Liver (tissue), 3 donors: ENCODE measurements at regions not wholly inside any gene's neighbourhood (a gene's known extent, or its start where the extent isn't known, plus 50 kb on each side); places are given as distances from the start of the nearest gene placed in this dataset.

Source experiments
- JUND ChIP-seq, 2 donors: IDR thresholded peaks; 2 replicates each; pipeline ENCODE4 v1.6.1; 2016; ENCODE audit warnings: antibody characterized with exemption in 2 of 2
- RAD21 ChIP-seq, 2 donors: IDR thresholded peaks; 2 replicates each; pipeline ENCODE4 v1.6.1; 2016; ENCODE audit warnings: antibody characterized with exemption in 2 of 2, mild to moderate bottlenecking in 2 of 2
- YY1 ChIP-seq: IDR thresholded peaks from 2 replicates; pipeline ENCODE4 v1.6.1; 2016; ENCODE audit warnings: antibody characterized with exemption, mild to moderate bottlenecking
- TF ChIP-seq, protein P1 (sequence below): fragments of 150-350 bp; IDR thresholded peaks from 2 replicates; pipeline ENCODE4 v1.5.1; 2017; ENCODE audit warnings: improper control_type of control experiment, low read depth, low read length; ENCODE audit not compliant: missing input control
- TF ChIP-seq, protein P2 (sequence below): IDR thresholded peaks from 2 replicates; pipeline ENCODE4 v1.6.1; 2016; ENCODE audit warnings: antibody characterized with exemption
- TF ChIP-seq, protein P3 (sequence below): IDR thresholded peaks from 2 replicates; pipeline ENCODE4 v1.6.1; 2016; ENCODE audit warnings: antibody characterized with exemption, mild to moderate bottlenecking
- donor health status: healthy.
- donor health status: healthy.

DNA sequence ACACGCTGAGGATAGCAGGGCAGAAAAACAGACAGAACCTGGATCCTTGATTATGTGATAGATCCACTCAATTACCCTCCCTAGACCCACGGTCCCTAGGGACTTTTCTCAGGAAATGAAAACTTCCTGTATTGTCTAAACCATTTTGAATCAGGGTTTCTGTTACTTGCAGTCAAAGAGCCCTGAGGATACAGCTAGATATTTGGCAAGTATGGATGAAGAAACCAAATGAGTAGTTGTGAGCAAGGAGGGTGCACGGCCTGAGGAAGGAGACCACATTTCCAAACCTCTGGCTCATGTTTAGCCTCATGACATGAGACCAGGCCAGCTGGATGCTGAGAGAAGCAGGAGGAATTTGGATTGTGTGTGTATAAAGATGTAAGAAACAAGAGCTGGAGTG lies 91.6 kb downstream of the MRPL14 start:
- TF ChIP-seq, protein P1, sequence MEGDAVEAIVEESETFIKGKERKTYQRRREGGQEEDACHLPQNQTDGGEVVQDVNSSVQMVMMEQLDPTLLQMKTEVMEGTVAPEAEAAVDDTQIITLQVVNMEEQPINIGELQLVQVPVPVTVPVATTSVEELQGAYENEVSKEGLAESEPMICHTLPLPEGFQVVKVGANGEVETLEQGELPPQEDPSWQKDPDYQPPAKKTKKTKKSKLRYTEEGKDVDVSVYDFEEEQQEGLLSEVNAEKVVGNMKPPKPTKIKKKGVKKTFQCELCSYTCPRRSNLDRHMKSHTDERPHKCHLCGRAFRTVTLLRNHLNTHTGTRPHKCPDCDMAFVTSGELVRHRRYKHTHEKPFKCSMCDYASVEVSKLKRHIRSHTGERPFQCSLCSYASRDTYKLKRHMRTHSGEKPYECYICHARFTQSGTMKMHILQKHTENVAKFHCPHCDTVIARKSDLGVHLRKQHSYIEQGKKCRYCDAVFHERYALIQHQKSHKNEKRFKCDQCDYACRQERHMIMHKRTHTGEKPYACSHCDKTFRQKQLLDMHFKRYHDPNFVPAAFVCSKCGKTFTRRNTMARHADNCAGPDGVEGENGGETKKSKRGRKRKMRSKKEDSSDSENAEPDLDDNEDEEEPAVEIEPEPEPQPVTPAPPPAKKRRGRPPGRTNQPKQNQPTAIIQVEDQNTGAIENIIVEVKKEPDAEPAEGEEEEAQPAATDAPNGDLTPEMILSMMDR = no peak
- TF ChIP-seq JUND (IDR thresholded peaks at IDR 0.05) (no peak), RAD21 (IDR thresholded peaks at IDR 0.05) (no peak), YY1 (no peak)
- TF ChIP-seq, protein P2, sequence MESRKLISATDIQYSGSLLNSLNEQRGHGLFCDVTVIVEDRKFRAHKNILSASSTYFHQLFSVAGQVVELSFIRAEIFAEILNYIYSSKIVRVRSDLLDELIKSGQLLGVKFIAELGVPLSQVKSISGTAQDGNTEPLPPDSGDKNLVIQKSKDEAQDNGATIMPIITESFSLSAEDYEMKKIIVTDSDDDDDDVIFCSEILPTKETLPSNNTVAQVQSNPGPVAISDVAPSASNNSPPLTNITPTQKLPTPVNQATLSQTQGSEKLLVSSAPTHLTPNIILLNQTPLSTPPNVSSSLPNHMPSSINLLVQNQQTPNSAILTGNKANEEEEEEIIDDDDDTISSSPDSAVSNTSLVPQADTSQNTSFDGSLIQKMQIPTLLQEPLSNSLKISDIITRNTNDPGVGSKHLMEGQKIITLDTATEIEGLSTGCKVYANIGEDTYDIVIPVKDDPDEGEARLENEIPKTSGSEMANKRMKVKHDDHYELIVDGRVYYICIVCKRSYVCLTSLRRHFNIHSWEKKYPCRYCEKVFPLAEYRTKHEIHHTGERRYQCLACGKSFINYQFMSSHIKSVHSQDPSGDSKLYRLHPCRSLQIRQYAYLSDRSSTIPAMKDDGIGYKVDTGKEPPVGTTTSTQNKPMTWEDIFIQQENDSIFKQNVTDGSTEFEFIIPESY = no peak
- TF ChIP-seq, protein P3, sequence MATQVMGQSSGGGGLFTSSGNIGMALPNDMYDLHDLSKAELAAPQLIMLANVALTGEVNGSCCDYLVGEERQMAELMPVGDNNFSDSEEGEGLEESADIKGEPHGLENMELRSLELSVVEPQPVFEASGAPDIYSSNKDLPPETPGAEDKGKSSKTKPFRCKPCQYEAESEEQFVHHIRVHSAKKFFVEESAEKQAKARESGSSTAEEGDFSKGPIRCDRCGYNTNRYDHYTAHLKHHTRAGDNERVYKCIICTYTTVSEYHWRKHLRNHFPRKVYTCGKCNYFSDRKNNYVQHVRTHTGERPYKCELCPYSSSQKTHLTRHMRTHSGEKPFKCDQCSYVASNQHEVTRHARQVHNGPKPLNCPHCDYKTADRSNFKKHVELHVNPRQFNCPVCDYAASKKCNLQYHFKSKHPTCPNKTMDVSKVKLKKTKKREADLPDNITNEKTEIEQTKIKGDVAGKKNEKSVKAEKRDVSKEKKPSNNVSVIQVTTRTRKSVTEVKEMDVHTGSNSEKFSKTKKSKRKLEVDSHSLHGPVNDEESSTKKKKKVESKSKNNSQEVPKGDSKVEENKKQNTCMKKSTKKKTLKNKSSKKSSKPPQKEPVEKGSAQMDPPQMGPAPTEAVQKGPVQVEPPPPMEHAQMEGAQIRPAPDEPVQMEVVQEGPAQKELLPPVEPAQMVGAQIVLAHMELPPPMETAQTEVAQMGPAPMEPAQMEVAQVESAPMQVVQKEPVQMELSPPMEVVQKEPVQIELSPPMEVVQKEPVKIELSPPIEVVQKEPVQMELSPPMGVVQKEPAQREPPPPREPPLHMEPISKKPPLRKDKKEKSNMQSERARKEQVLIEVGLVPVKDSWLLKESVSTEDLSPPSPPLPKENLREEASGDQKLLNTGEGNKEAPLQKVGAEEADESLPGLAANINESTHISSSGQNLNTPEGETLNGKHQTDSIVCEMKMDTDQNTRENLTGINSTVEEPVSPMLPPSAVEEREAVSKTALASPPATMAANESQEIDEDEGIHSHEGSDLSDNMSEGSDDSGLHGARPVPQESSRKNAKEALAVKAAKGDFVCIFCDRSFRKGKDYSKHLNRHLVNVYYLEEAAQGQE = no peak
